ENCODE measurements at regions not wholly inside any gene's neighbourhood (a gene's known extent, or its start where the extent isn't known, plus 50 kb on each side); places are given as distances from the start of the nearest gene placed in this dataset.
"Not testable (repeated sequence)": the region's sequence is repeated elsewhere in the genome, so short reads cannot be mapped to it uniquely, and the experiment has no call there.

GRCh38 chr1:233722212-233722979 lies 108.5 kb downstream of the KCNK1 start:
- no peak for DNase-seq

GRCh38 chr1:233723387-233723786 lies 109.5 kb downstream of the KCNK1 start:
- no peak for DNase-seq

- not testable (repeated sequence) for DNase-seq
Observed at GRCh38 chr1:233724131-233724631, 110.3 kb downstream of the KCNK1 start.

GRCh38 chr1:233725423-233725822 lies 111.5 kb downstream of the KCNK1 start:
- no peak for DNase-seq

GRCh38 chr1:233728721-233729120 lies 114.8 kb downstream of the KCNK1 start:
- no peak for DNase-seq

- DNase-seq = no peak
Observed at GRCh38 chr1:233730380-233730779, 116.5 kb downstream of the KCNK1 start.

GRCh38 chr1:233730809-233731208 lies 116.9 kb downstream of the KCNK1 start:
- no peak for DNase-seq

- DNase-seq = no peak
Observed at GRCh38 chr1:233732206-233732605, 118.3 kb downstream of the KCNK1 start.

- no peak for DNase-seq
Observed at GRCh38 chr1:233734456-233734855, 120.5 kb downstream of the KCNK1 start.

GRCh38 chr1:233735331-233735730 lies 121.4 kb downstream of the KCNK1 start:
- no peak for DNase-seq

- no peak for DNase-seq
Observed at GRCh38 chr1:233735847-233736246, 121.9 kb downstream of the KCNK1 start.

- DNase-seq = no peak
Observed at GRCh38 chr1:233737341-233737740, 123.4 kb downstream of the KCNK1 start.

- no peak for DNase-seq
Observed at GRCh38 chr1:233738396-233738795, 124.5 kb downstream of the KCNK1 start.

GRCh38 chr1:233738850-233739249 lies 124.9 kb downstream of the KCNK1 start:
- DNase-seq = no peak

- DNase-seq = no peak
Observed at GRCh38 chr1:233744779-233745513, 131.0 kb downstream of the KCNK1 start.

- DNase-seq = no peak
Observed at GRCh38 chr1:233750139-233750538, 136.2 kb downstream of the KCNK1 start.

GRCh38 chr1:233759665-233760064 lies 144.8 kb upstream of the SLC35F3 start:
- DNase-seq = no peak

- DNase-seq = not testable (repeated sequence)
Observed at GRCh38 chr1:233764304-233764703, 140.2 kb upstream of the SLC35F3 start.

GRCh38 chr1:233777566-233777965 lies 126.9 kb upstream of the SLC35F3 start:
- no peak for DNase-seq

GRCh38 chr1:233780049-233780448 lies 124.4 kb upstream of the SLC35F3 start:
- DNase-seq = no peak

- no peak for DNase-seq
Observed at GRCh38 chr1:233782937-233783586, 121.4 kb upstream of the SLC35F3 start.

- no peak for DNase-seq
Observed at GRCh38 chr1:233787599-233787998, 116.9 kb upstream of the SLC35F3 start.

- no peak for DNase-seq
Observed at GRCh38 chr1:233788687-233789086, 115.8 kb upstream of the SLC35F3 start.

- no peak for DNase-seq
Observed at GRCh38 chr1:233790121-233790520, 114.4 kb upstream of the SLC35F3 start.

Data from NCI-H1436 treated with DMSO at 0.1 percent for 48 hours (cell line).